Upper lobe of right lung (tissue), 1 donor: ENCODE measurements at regions not wholly inside any gene's neighbourhood (a gene's known extent, or its start where the extent isn't known, plus 50 kb on each side); places are given as distances from the start of the nearest gene placed in this dataset.
"Not testable (repeated sequence)": the region's sequence is repeated elsewhere in the genome, so short reads cannot be mapped to it uniquely, and the experiment has no call there.

ENCODE experiments used
- ATAC-seq: fragments of 200-7000 bp; cut with Tn5 transposase; one replicate; pipeline ENCODE4 v1.9.1; 2020; ENCODE audit warnings: mild to moderate bottlenecking, moderate library complexity
- DNase-seq: peaks from one replicate; pipeline ENCODE4 v3.0.0-alpha.2; 2020
- H3K27ac ChIP-seq: fragments of 200-600 bp; one replicate; pipeline ENCODE4 v1.8.0; 2022
- H3K27me3 ChIP-seq: fragments of 200-600 bp; one replicate; pipeline ENCODE4 v1.8.0; 2022; ENCODE audit warnings: mild to moderate bottlenecking
- H3K36me3 ChIP-seq: fragments of 200-600 bp; one replicate; pipeline ENCODE4 v1.8.0; 2022
- H3K4me1 ChIP-seq: fragments of 200-600 bp; one replicate; pipeline ENCODE4 v1.8.0; 2022
- H3K4me3 ChIP-seq: fragments of 200-600 bp; one replicate; pipeline ENCODE4 v1.8.0; 2022; ENCODE audit warnings: mild to moderate bottlenecking
- H3K9me3 ChIP-seq: fragments of 200-600 bp; one replicate; pipeline ENCODE4 v1.8.0; 2022
- CTCF ChIP-seq: fragments of 200-600 bp; IDR thresholded peaks from one replicate; pipeline ENCODE4 v1.8.0; 2022; ENCODE audit warnings: antibody characterized with exemption
- intact Hi-C: fragments of 100-400 bp; cut with DNase I; formaldehyde crosslinking; loops from one replicate; pipeline ENCODE4 v1.11.0; 2022
- donor health status: DM: no; HTN: yes; CAD: no; lungs with severe emphysema.

- intact Hi-C loops: loop anchor here (10.0 kb wide), 1 partner anchor 206 kb away; the partner anchor contains the start of gene RRBP1
- not testable (repeated sequence) for ATAC-seq, H3K4me3 ChIP-seq, H3K27me3 ChIP-seq, H3K9me3 ChIP-seq, H3K27ac ChIP-seq, H3K36me3 ChIP-seq, DNase-seq
- peaks cover 15% of the 10 kb centered on the region for H3K4me1 ChIP-seq
These were observed 77.5 kb downstream of the SNX5 start for GRCh38 chr20:17891131-17891530.

GRCh38 chr20:17890330-17890729, 78.3 kb downstream of the SNX5 start:
- H3K9me3 ChIP-seq: no peaks in the 10 kb centered on the region
- H3K36me3 ChIP-seq: no peaks in the 10 kb centered on the region
- H3K4me1 ChIP-seq: peaks cover 12% of the 10 kb centered on the region
- intact Hi-C loops: loop anchor here (10.0 kb wide), 1 partner anchor 206 kb away; the partner anchor contains the start of gene RRBP1
- TF ChIP-seq CTCF: no peak
- no peaks in the 10 kb centered on the region for H3K27me3 ChIP-seq
- no peak overlapping the region for H3K27ac ChIP-seq
- ATAC-seq (no peak), DNase-seq (no peak)
- H3K4me3 ChIP-seq: no peak overlapping the region

GRCh38 chr20:17889226-17889625, 79.4 kb downstream of the SNX5 start:
- no peak for ATAC-seq
- Histone ChIP-seq H3K9me3 (no peaks in the 10 kb centered on the region), H3K36me3 (no peaks in the 10 kb centered on the region), H3K4me1 (peaks cover 14% of the 10 kb centered on the region), H3K27ac (no peak overlapping the region), H3K27me3 (no peaks in the 10 kb centered on the region), H3K4me3 (no peak overlapping the region)
- intact Hi-C loops: no loop called here
- no peak for DNase-seq
- no peak for TF ChIP-seq CTCF

- Histone ChIP-seq H3K27ac (no peak overlapping the region), H3K36me3 (no peaks in the 10 kb centered on the region), H3K4me3 (no peak overlapping the region), H3K4me1 (peaks cover 9% of the 10 kb centered on the region), H3K9me3 (no peaks in the 10 kb centered on the region), H3K27me3 (no peaks in the 10 kb centered on the region)
- DNase-seq: no peak
- ATAC-seq: no peak
- no peak for TF ChIP-seq CTCF
- intact Hi-C loops: no loop called here
These were observed 80.5 kb downstream of the SNX5 start for GRCh38 chr20:17888044-17888443.

- TF ChIP-seq CTCF: no peak
- peaks cover 9% of the 10 kb centered on the region for H3K4me1 ChIP-seq
- H3K27me3 ChIP-seq: no peaks in the 10 kb centered on the region
- no peaks in the 10 kb centered on the region for H3K36me3 ChIP-seq
- H3K4me3 ChIP-seq: no peak overlapping the region
- intact Hi-C loops: no loop called here
- no peaks in the 10 kb centered on the region for H3K9me3 ChIP-seq
- ATAC-seq (no peak), DNase-seq (no peak)
- no peak overlapping the region for H3K27ac ChIP-seq
These were observed 81.1 kb downstream of the SNX5 start for GRCh38 chr20:17887331-17888030.

- no peak for TF ChIP-seq CTCF
- peak; percentile 73 for ATAC-seq
- intact Hi-C loops: no loop called here
These were observed 83.0 kb downstream of the SNX5 start for GRCh38 chr20:17885544-17885943.

More at GRCh38 chr20:17885544-17885943, 83.0 kb downstream of the SNX5 start:
- no peaks in the 10 kb centered on the region for H3K36me3 ChIP-seq
- DNase-seq: no peak
- no peaks in the 10 kb centered on the region for H3K27me3 ChIP-seq
- H3K4me3 ChIP-seq: no peak overlapping the region
- no peaks in the 10 kb centered on the region for H3K9me3 ChIP-seq
- peaks cover 9% of the 10 kb centered on the region for H3K4me1 ChIP-seq
- H3K27ac ChIP-seq: no peak overlapping the region
